NB4 (cell line): ENCODE measurements at regions not wholly inside any gene's neighbourhood (a gene's known extent, or its start where the extent isn't known, plus 50 kb on each side); places are given as distances from the start of the nearest gene placed in this dataset.

ENCODE experiments used
- CTCF ChIP-seq: IDR thresholded peaks from one replicate; pipeline ENCODE4 v1.5.1; 2012; ENCODE audit warnings: low read depth, low read length
- POLR2A ChIP-seq: IDR thresholded peaks from 2 replicates; pipeline ENCODE4 v1.6.1; 2011; ENCODE audit warnings: mild to moderate bottlenecking; ENCODE audit not compliant: insufficient read length; ENCODE audit errors: extremely low read depth

GRCh38 chr5:106910486-106910885 is 760.3 kb downstream of the EFNA5 start:
- TF ChIP-seq CTCF (no peak), POLR2A (no peak)
